ENCODE measurements at regions not wholly inside any gene's neighbourhood (a gene's known extent, or its start where the extent isn't known, plus 50 kb on each side); places are given as distances from the start of the nearest gene placed in this dataset.

- TF ChIP-seq POLR2A (IDR thresholded peaks at IDR 0.05; ENCODE audit: low read length) (no peak), GATA1 (IDR thresholded peaks at IDR 0.05; ENCODE audit: low read depth, low read length) (no peak)
These were observed 365.3 kb upstream of the ZFHX3 start for GRCh38 chr16:73413091-73413829.
